GM12801 (cell line): ENCODE measurements at regions not wholly inside any gene's neighbourhood (a gene's known extent, or its start where the extent isn't known, plus 50 kb on each side); places are given as distances from the start of the nearest gene placed in this dataset.

ENCODE experiments used
- CTCF ChIP-seq: IDR thresholded peaks from one replicate; pipeline ENCODE4 v1.5.1; 2011; ENCODE audit warnings: control low read depth; ENCODE audit not compliant: insufficient read length; ENCODE audit errors: extremely low read depth

- TF ChIP-seq CTCF, result no peak
These were observed 270.5 kb downstream of the MATN1 start for GRCh38 chr1:30452925-30453324.

- no peak for TF ChIP-seq CTCF
These were observed 271.2 kb downstream of the MATN1 start for GRCh38 chr1:30452170-30452569.

- TF ChIP-seq CTCF, result no peak
These were observed 271.8 kb downstream of the MATN1 start for GRCh38 chr1:30451532-30452125.

- TF ChIP-seq CTCF, result no peak
These were observed 272.6 kb downstream of the MATN1 start for GRCh38 chr1:30450818-30451233.

GRCh38 chr1:30450148-30450817 lies 273.1 kb downstream of the MATN1 start:
- TF ChIP-seq CTCF, result no peak

DNA sequence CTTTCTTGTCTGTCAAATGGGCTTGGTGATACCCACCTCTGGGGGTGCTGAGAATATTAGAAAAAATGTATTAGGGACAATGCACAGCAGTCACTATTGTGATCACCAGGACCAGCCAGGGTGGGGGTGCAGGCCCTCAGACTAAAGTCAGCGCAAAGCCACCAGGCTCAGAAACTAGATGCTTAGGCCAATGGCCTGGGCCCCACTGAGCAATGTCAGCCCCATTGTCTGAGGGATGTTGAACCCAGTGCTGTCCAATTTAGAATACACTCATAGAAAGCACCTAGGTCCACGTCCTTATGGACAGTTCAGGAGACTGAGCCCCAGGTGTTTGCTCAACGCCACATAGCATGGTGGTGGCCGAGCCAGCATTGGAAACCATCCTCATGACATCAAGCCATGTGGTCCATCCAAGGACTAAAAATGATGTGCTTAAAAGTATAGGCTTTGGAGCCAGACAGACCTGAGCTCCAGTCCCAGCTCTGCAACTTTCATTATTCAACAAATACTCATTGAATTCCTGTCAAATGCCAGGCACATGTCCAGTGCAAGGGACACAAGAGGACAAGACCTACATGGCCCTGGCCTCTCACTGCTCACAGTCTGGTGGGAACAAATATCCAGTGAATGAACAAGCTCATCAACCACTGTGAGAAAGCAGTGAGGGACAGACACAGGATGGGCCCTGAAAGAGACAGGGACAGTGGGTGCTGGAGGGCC lies 273.8 kb downstream of the MATN1 start:
- no peak for TF ChIP-seq CTCF

GRCh38 chr1:30449003-30449402 lies 274.4 kb downstream of the MATN1 start:
- TF ChIP-seq CTCF, result no peak
